Activated T-cell treated with anti-CD3 and anti-CD28 coated beads, Interleukin-2, amount 50 U/mL, for 48 hours (primary cell): ENCODE measurements at regions not wholly inside any gene's neighbourhood (a gene's known extent, or its start where the extent isn't known, plus 50 kb on each side); places are given as distances from the start of the nearest gene placed in this dataset.

Experiments used
- DNase-seq, 2 experiments: peaks; one replicate each; pipeline ENCODE4 v3.0.0-alpha.2; 2020

GRCh38 chr5:133734916-133735315, 122.6 kb upstream of the FSTL4 start:
- no peak for DNase-seq

DNA sequence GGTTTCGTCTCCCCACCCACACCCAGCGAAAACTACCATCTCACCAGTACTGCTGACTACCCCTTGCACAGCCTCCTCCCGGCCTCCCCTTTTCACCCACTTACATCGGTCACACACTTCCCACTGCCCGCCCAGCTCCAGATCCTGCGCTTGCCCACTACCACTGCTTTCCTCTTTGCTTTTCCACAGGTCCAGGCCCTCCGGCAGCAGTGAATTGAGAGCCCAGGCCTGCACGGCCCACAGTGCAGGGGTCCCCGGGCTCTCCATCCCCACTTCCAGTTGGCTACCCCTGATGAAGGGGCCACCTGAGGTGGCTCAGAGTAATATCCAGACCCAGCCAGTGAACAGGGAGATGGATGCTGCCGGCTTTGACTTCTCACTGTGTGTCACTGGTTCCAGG, 120.2 kb upstream of the FSTL4 start:
- no peak for DNase-seq

DNA sequence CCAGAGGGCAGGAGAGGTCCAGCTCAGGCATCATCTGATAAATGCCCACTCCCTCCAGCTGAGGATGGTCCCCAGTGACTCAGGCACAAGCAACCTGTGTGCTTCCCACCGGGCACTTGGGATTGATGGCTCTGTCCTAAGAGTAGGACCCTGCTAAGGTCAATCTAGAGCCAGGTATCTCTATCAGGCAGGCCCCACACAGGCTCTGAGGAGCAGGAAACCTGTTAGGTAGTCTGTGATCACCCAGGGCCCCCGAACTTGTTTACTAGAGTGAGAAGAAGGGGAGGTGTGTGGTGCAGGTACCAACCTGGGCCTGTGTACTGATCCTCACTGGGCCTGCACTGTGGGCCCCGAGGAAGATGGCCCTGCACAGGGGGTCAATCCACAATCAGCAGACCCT, 119.6 kb upstream of the FSTL4 start:
- no peak for DNase-seq

DNA sequence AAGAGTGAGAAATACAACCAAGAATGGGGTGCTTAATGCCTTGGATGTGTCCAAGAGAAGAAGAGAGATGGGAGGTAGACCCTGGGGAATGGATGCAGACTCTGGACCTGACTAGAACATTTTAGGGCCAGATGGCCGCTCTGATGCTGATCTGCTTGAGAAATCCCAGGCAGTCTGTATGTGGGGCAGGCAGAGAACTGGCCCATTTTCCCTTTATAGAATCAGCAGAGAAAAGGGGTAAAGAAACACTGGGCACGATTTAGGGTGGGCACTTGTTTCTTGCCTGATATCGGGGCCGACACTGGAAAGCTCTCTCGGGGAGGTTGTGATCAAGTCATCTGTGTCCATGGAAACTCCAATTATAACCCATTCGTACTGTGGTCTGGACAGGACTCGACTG, 118.5 kb upstream of the FSTL4 start:
- DNase-seq: no peak

DNA sequence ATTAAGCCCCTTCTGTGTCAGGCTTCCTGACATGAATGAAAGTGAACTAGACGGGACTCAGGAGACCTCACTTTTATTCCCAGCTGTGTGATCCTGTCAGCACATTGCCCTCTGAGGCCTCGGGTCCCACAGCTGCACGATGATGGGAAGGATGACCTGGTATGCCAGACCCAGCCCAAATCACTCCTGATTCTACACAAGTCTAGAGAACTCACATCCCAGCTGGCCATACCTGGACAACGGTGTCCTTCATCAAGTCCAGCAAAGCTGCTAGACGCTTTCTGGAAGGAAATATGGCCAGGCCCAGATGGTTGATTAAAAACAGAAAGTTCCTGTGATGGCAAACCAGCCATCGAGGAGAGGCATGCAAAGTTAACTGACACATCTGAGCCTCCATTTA, 118.0 kb upstream of the FSTL4 start:
- DNase-seq: no peak

GRCh38 chr5:133729800-133730199, 117.5 kb upstream of the FSTL4 start:
- no peak for DNase-seq

DNA sequence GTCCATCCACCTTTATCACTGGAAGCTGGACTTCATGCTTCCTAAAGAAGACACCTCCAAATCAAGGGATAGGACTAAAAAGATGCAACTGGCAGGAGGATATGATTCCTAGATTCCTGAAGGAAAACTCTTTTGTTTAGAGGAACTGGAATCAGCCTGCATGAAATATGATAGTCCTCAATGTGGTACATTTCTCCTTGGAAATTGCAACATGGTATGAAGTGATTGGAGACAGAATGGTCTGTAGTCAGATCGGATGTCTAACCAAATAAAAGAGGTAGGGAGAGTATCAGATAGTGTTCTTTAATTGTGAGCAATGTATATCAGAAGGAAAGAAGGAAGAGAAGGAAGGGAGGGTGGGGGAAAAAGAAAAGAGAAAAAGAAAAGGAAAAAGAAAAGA, 116.1 kb upstream of the FSTL4 start:
- DNase-seq: no peak

DNA sequence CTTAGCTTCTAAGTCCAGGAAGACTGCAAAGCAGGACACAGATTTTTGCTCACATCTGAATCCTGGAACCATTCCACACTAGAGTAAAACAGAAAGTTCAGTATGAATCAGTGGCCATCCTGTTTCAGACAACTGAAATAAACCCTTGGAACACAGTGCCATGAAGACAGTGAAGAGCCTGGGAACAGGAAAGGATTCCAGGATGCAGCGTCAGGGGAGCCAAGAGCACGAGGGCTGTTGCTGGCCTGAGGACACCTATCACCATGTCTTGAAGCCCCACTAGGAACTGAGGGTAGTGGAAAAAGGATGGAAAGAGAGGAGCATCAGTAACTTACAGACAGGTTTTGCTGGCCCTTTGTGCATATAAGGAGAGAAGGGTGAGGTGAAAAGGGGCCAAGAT, 115.3 kb upstream of the FSTL4 start:
- no peak for DNase-seq

DNA sequence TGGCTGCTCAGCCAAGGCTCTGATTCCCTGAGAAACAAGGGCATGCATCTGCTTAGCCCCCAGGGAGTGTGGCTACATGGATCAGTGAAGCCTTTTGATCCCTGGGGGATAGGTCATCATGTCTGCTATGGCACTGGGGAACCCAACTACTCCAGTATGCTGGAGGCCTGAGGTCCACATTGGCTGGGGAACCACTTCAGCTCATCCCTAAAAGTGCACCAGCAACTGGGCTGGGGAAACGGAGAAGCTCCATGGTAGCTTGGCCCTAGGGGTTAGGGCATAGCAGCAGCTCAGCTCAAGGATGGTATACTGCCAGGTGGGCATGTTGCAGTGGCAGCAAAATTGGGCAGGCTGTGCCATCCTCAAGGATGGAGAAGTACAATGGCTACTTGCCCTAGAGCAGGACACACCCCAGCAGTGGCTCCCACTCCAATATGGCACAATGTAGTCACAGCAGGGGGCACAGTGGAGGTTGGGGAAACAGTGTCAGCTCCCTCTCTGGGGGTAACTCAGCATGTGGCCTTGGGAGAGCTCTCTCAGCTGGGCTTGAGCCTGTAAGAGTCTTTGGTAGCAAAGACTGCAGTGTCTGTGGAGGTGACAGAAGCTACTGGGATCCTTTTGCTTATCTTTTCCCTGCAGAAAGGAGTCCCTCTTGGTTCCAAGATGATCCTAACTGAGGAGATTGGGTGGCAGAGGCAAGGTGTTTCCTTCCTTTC, 111.5 kb upstream of the FSTL4 start:
- no peak for DNase-seq

- no peak for DNase-seq
These were observed 110.8 kb upstream of the FSTL4 start for GRCh38 chr5:133723126-133723525.

DNA sequence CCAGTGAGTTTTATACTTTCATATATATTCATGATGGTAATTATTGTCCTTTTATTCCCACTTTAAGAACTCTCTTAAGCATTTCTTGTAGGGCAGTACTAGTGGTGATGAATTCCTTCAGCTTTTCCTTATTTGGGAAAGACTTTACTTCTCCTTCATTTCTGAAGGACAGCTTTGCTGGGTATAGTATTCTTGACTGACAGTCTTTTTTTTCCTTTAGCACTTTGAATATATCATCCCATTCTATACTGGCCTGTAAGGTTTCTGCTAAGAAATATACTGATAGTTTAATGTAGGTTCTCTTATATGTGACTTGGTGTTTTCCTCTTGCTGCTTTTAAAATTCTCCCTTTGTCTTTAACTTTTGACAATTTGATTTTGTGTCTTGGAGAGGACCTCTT, 109.0 kb upstream of the FSTL4 start:
- no peak for DNase-seq

DNA sequence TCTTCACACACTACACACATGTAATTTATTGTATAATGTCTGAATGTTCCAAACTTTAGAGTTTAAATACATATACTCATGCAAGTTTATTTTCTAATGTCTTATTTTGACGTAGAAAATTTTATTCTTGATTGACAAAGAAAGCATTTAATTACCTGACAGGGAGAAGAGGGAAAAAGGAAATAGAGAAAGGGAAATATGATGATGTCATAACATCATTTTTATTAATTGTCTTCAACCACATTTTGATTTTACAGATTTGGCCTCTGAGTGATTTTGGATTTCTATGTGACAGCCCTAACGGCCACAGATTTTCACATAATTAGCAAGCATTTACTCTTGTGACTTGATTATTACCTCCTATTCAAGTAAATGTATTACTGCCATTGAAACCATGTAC, 106.1 kb upstream of the FSTL4 start:
- DNase-seq: no peak

DNA sequence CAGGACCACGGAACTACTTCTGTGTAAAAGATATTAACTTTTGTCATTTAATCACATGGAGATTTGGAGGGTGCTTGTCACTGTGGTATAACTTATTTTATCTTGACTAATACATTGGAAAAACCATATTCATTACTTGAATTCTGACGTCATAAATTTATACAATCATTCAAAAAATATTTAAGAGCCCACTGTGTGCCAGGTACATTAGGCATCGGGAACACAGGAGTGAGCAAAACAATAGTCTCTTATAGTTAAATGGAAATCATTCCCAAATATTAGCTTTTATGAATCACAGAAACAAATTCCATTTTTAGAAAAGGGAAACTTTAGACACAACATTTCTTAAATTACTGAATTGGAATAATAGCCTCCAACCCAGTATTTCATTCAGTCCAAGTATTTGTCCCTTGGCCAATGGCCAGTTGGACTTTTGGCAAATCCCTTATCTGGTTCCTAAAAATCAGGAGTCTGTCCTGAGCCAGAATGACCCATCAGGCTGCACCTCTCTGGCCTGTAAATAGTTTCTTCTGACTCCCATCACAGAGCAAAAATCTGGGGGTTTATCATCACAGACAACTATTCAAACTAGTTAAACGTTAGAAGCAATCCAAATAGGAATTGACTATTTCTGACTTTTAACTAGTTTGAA, 104.3 kb upstream of the FSTL4 start:
- no peak for DNase-seq

DNA sequence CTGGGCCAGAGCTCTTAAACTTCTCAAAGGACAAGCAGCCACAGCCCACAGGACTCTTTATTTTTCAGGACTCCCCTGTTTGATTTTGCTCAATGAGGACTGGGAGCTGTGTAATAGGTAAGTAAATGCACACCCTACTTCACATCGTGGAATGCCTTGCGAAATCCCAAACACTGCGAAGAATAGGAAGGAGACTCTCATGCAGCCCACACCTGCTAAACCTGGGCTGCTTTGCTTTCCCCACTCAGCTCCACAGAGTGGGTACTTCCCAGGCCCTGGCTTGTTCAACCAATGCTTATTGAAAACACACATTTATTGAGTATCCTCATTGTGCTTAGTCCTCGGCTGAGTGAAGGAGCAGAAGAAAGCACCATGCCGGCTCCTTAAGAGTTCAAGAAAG, 103.3 kb upstream of the FSTL4 start:
- no peak for DNase-seq

- no peak for DNase-seq
These were observed 102.9 kb upstream of the FSTL4 start for GRCh38 chr5:133715216-133715615.

GRCh38 chr5:133714161-133714915, 102.0 kb upstream of the FSTL4 start:
- DNase-seq: no peak

DNA sequence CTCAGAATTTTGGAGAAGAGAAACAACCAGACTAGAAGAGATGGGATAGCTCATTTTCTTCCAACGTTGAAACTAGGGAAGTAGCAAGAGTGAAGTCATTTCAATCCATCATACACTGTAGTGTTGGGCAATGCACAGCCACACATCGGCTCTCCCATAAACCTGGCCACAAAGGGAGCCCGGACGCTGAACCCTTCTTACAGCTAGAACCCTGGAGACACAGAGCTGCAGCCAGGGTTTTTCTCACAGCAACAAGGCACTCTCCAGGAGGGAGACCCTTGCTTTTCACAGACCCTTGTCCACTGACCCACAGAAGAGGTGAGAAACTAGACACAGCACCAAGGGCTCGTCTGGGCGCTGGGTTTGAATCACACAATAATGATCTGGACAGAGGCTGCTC, 101.4 kb upstream of the FSTL4 start:
- no peak for DNase-seq

DNA sequence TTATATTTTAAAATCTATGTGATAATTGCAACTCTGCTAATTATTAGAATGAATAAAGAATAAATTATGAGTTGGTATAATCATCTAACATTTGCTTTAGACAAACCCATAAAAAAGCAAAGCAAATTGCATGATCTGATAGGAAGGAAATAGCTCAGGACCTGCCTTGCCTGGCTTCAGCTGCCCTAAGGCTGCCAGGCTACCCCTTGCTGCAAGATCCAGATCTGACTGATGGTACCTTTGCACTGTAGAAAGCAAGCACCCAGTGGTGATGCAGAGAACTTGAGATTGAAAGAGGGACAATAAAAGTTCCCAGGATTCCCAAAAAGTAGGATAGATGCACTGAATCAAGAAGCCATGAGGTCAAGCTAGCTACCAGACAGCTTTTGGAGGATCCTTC, 100.9 kb upstream of the FSTL4 start:
- no peak for DNase-seq

DNA sequence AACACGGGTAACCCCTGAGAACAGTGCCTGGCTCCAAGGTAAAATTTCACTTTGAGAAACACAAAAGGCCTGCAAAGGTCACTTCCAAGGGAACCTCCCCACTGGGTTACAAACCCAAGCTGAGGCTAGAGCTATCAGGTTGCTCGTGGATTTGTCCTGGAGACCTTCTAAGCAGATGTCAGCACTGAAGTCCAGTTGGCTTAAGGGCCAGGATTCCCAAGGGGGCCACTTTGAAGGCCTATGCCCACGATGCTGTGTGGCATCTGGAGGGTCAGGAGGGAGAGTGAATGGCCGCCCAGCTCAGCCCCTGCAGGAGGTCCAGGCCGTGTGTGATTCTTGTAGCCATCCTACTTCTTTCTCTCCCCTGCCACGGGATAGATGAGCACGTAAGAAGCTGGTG, 100.2 kb upstream of the FSTL4 start:
- DNase-seq: no peak

DNA sequence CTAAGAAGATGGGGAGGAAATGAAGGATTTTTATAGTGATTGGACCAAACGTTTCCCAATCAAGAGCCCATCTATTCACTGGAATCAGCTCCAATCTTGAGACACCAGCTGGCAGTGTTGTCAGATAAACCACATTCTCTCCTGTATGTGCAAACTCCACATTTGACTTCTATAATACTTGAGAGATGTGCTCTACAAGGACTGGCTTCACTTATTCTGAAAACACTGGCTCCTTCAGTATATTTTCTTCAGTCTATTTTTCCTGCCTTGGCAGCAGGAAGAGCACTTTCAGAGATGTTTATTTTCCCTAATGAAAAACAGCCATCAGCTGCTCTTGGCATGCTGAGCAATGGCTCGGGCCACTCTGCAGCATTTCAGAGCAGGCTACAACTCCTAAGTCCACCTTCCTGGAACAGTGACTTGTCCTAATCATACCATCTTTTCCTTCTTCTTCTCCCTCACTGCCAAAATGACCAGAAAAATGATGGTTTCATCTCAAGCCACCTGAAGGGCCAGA, 96.9 kb upstream of the FSTL4 start:
- no peak for DNase-seq

DNA sequence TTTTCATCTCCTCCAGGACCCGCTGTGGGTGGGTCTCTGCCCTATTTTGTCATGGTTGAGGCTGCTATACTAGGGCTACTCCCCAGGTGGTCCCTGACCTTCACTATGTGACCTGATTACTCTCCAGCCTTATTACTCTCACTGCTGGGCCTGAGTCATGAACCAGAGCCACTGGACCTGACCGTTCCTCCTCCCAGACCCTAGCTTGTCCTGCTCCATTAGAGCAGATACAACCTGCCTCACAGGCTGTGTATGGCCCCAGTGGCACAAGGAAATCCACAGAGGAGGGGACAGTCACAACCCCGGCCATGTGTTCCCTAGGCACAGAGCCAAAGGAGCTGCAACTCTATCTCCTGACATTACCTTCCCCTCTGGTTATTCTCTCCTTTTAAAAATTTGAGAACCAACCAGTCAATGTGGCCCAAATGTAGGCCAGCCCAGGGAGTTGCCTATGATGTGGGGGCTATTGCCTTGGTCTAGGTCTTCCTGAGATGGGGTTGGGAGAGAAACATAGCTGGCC, 96.0 kb upstream of the FSTL4 start:
- no peak for DNase-seq

DNA sequence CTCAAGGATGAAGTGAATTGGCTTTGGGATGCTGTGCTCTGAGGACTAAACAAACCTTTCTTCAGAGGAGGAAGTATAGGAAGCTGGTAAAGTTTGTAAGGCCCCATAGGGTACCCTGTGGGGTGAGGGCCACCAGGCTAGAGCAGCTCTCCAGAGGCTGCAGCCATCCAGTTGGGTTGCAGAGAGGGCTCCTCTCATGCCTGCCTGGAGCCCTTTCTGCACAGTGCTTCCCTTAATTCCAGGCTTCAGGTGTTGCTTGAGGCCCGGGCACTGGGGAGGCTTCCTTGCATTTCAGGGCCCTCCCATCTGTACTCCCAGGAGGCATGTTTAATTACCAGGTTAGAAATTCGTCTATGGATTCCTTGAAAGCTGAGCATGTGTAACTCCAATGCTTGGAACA, 95.3 kb upstream of the FSTL4 start:
- DNase-seq: no peak

GRCh38 chr5:133706506-133707430, 94.4 kb upstream of the FSTL4 start:
- DNase-seq: no peak
